ENCODE measurements at regions not wholly inside any gene's neighbourhood (a gene's known extent, or its start where the extent isn't known, plus 50 kb on each side); places are given as distances from the start of the nearest gene placed in this dataset.

DNA sequence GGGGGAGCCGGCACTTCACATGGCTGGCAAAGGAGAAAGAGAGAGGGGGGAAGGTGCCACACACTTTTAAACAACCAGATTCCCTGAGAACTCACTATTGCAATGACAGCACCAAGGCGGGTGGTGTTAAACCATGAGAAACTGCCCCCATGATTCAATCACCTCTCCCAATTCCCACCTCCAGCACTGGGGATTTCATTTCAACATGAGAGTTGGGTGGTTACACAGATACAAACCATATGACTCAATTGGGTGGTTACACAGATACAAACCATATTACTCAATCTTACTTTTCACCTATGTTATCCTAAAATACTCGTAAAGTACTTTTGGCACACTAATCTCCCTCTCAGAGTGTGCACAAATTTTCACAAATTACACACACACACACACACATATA lies 1097.5 kb upstream of the TMPRSS15 start:
- TF ChIP-seq JUN (IDR thresholded peaks at IDR 0.05; ENCODE audit: borderline replicate concordance, insufficient read depth, insufficient read length, low read depth) (no peak), CTCF (IDR thresholded peaks at IDR 0.05; ENCODE audit: extremely low read depth in 1 of 2, insufficient read depth in 1 of 2, low read depth in 1 of 2, low read length in 2 of 2) (no peak), POLR2A (IDR thresholded peaks at IDR 0.05; ENCODE audit: low read depth, low read length) (no peak), GATA2 (IDR thresholded peaks at IDR 0.05; ENCODE audit: insufficient read depth, insufficient read length, low read depth, low read length) (no peak), FOS (IDR thresholded peaks at IDR 0.05; ENCODE audit: borderline replicate concordance, insufficient read depth, low read length) (no peak)
- FAIRE-seq, result no peak
- BruUV-seq (replicated peaks), result no TSS peak
- H3K27me3 ChIP-seq (ENCODE audit: control insufficient read depth in 2 of 2, insufficient read depth in 2 of 2, low read length in 2 of 2), result no peaks in the 10 kb centered on the region
- H3K9ac ChIP-seq (replicated peaks; ENCODE audit: extremely low read depth, insufficient read depth, low read length), result no peak overlapping the region
- no peaks in the 10 kb centered on the region for H3K4me1 ChIP-seq (ENCODE audit: control insufficient read depth, extremely low read depth, insufficient read depth, low read length)
- no peak overlapping the region for H3K4me2 ChIP-seq (ENCODE audit: insufficient read depth, low read length)
- H2AFZ ChIP-seq (ENCODE audit: low read depth, low read length), result no peak overlapping the region
- no peak for DNase-seq (ENCODE audit: low read depth, low spot score)
- no peaks in the 10 kb centered on the region for H3K9me3 ChIP-seq (replicated peaks; ENCODE audit: control insufficient read depth, insufficient read depth, low read length)
- no peaks in the 10 kb centered on the region for H4K20me1 ChIP-seq (replicated peaks; ENCODE audit: control insufficient read depth, extremely low read depth, insufficient read depth, low read length)
- intact Hi-C loops (cut with micrococcal nuclease), result no loop called here
- no peak overlapping the region for H3K4me3 ChIP-seq (replicated peaks in 1 of 3; ENCODE audit: insufficient read depth in 1 of 3, low read depth in 1 of 3, low read length in 3 of 3)
- dilution Hi-C loops (cut with MboI; ENCODE audit: extremely low pct_ligation_motif_present, low sequenced_read_pairs), result no loop called here
- no peak overlapping the region for H3K27ac ChIP-seq (ENCODE audit: insufficient read depth, low read depth, low read length)
- H3K9me1 ChIP-seq (replicated peaks; ENCODE audit: control insufficient read depth, extremely low read depth, insufficient read depth, low read length), result no peaks in the 10 kb centered on the region
- ChIA-PET POLR2A (no interaction called here), CTCF (no interaction called here)
- no peaks in the 10 kb centered on the region for H3K36me3 ChIP-seq (ENCODE audit: control insufficient read depth in 2 of 2, extremely low read depth in 1 of 2, insufficient read depth in 2 of 2, low read length in 2 of 2)
- no peaks in the 10 kb centered on the region for H3K79me2 ChIP-seq (ENCODE audit: control insufficient read depth, insufficient read depth, low read length)

DNA sequence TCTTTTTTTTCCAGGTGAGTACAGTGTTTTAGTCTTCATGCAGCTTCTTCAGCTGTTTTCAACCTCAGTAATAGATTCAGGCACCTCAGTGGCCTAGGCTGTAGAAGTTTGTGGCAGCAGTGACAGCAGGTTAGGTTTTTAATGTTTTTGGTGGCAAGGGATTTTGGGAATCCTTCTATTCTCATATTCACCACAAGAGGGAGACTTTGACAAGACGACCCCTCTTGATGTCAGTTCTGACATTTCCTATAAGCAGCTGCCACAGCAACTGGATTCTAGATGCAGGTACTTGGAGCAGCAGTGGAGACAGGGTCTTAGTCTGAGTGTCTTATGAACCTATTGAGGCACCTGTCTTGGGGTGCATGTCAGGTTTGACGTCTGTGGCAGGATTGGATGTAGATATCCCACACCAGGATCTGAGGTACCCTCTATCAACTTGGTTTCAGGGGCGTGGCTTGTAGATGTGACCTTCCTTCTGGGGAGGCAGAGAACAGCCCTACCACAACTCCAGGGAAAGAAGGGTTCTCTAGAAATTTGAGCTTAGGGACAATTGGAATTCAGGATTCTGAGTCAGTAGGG lies 1104.2 kb upstream of the TMPRSS15 start:
- BruUV-seq (replicated peaks), result no TSS peak
- POLR2A ChIA-PET, result interaction anchor here (0.5 kb wide), 1 partner anchor 89 kb away, joined by 3 read pairs; no protein-coding TSS in a partner anchor

More for the DNA sequence above, 1104.2 kb upstream of the TMPRSS15 start:
- H3K36me3 ChIP-seq (ENCODE audit: control insufficient read depth in 2 of 2, extremely low read depth in 1 of 2, insufficient read depth in 2 of 2, low read length in 2 of 2), result no peaks in the 10 kb centered on the region
- no peaks in the 10 kb centered on the region for H3K9me1 ChIP-seq (replicated peaks; ENCODE audit: control insufficient read depth, extremely low read depth, insufficient read depth, low read length)
- no peaks in the 10 kb centered on the region for H3K27me3 ChIP-seq (ENCODE audit: control insufficient read depth in 2 of 2, insufficient read depth in 2 of 2, low read length in 2 of 2)
- TF ChIP-seq POLR2A (IDR thresholded peaks at IDR 0.05; ENCODE audit: low read depth, low read length) (no peak), CTCF (IDR thresholded peaks at IDR 0.05; ENCODE audit: extremely low read depth in 1 of 2, insufficient read depth in 1 of 2, low read depth in 1 of 2, low read length in 2 of 2) (peak; percentile 27)
- no peaks in the 10 kb centered on the region for H4K20me1 ChIP-seq (replicated peaks; ENCODE audit: control insufficient read depth, extremely low read depth, insufficient read depth, low read length)
- intact Hi-C loops (cut with micrococcal nuclease) (no loop called here), dilution Hi-C loops (cut with MboI; ENCODE audit: extremely low pct_ligation_motif_present, low sequenced_read_pairs) (no loop called here)
- H2AFZ ChIP-seq (ENCODE audit: low read depth, low read length), result no peak overlapping the region
- no peak for DNase-seq (ENCODE audit: low read depth, low spot score)
- no peaks in the 10 kb centered on the region for H3K79me2 ChIP-seq (ENCODE audit: control insufficient read depth, insufficient read depth, low read length)
- no peak overlapping the region for H3K4me2 ChIP-seq (ENCODE audit: insufficient read depth, low read length)
- no peaks in the 10 kb centered on the region for H3K9me3 ChIP-seq (replicated peaks; ENCODE audit: control insufficient read depth, insufficient read depth, low read length)
- no peak overlapping the region for H3K9ac ChIP-seq (replicated peaks; ENCODE audit: extremely low read depth, insufficient read depth, low read length)
- no peak overlapping the region for H3K4me3 ChIP-seq (replicated peaks in 1 of 3; ENCODE audit: insufficient read depth in 1 of 3, low read depth in 1 of 3, low read length in 3 of 3)
- H3K4me1 ChIP-seq (ENCODE audit: control insufficient read depth, extremely low read depth, insufficient read depth, low read length), result no peaks in the 10 kb centered on the region
- FAIRE-seq, result peak; percentile 12
- CTCF ChIA-PET, result interaction anchor here (0.8 to 1.5 kb wide), 2 partner anchors 478 to 533 kb away, joined by 3 to 4 read pairs; no protein-coding TSS in a partner anchor
- no peak overlapping the region for H3K27ac ChIP-seq (ENCODE audit: insufficient read depth, low read depth, low read length)

Data from endothelial cell of umbilical vein (primary cell).